ENCODE measurements at regions not wholly inside any gene's neighbourhood (a gene's known extent, or its start where the extent isn't known, plus 50 kb on each side); places are given as distances from the start of the nearest gene placed in this dataset.

GRCh38 chr18:47587587-47587986 is 336.1 kb upstream of the SKOR2 start:
- H3K4me1 ChIP-seq: peaks cover 5% of the 10 kb centered on the region
- no peak overlapping the region for H2AFZ ChIP-seq (replicated peaks)
- Mint-ChIP-seq H3K27me3 (ENCODE audit: insufficient read depth, low read depth) (peaks cover 2% of the 10 kb centered on the region), H3K9me3 (no peaks in the 10 kb centered on the region), H3K27ac (no peak overlapping the region), H3K36me3 (no peaks in the 10 kb centered on the region), H3K4me3 (no peak overlapping the region), H3K4me1 (peaks cover 25% of the 10 kb centered on the region)
- no peaks in the 10 kb centered on the region for H3K79me2 ChIP-seq (ENCODE audit: low read depth)
- no peak overlapping the region for H3K9ac ChIP-seq
- H3K27ac ChIP-seq: no peak overlapping the region
- no peaks in the 10 kb centered on the region for H3K27me3 ChIP-seq
- H3K9me3 ChIP-seq (ENCODE audit: low read depth): no peaks in the 10 kb centered on the region
- H3F3A ChIP-seq (ENCODE audit: low read depth): no peaks in the 10 kb centered on the region
- no peak overlapping the region for H3K4me2 ChIP-seq
- no peak for DNase-seq (ENCODE audit: low spot score)
- H3K4me3 ChIP-seq: no peak overlapping the region
- no peaks in the 10 kb centered on the region for H3K36me3 ChIP-seq
- no peaks in the 10 kb centered on the region for H4K20me1 ChIP-seq (ENCODE audit: low read depth)
- TF ChIP-seq CTCF (IDR thresholded peaks at IDR 0.05) (no peak), EZH2 (IDR thresholded peaks at IDR 0.05) (no peak), EZH2phosphoT487 (IDR thresholded peaks at IDR 0.05) (no peak)

- Mint-ChIP-seq H3K27ac (no peak overlapping the region), H3K27me3 (ENCODE audit: insufficient read depth, low read depth) (peaks cover 2% of the 10 kb centered on the region), H3K36me3 (no peaks in the 10 kb centered on the region), H3K4me1 (peaks cover 33% of the 10 kb centered on the region), H3K4me3 (no peak overlapping the region), H3K9me3 (no peaks in the 10 kb centered on the region)
- no peak overlapping the region for H3K4me3 ChIP-seq
- no peaks in the 10 kb centered on the region for H3F3A ChIP-seq (ENCODE audit: low read depth)
- no peak overlapping the region for H3K9ac ChIP-seq
- TF ChIP-seq EZH2 (IDR thresholded peaks at IDR 0.05): no peak
- H2AFZ ChIP-seq (replicated peaks): no peak overlapping the region
- H3K4me2 ChIP-seq: no peak overlapping the region
- H3K4me1 ChIP-seq: peaks cover 11% of the 10 kb centered on the region
- no peaks in the 10 kb centered on the region for H3K79me2 ChIP-seq (ENCODE audit: low read depth)
- H4K20me1 ChIP-seq (ENCODE audit: low read depth): no peaks in the 10 kb centered on the region
- H3K27ac ChIP-seq: no peak overlapping the region
- H3K36me3 ChIP-seq: no peaks in the 10 kb centered on the region
- no peaks in the 10 kb centered on the region for H3K9me3 ChIP-seq (ENCODE audit: low read depth)
- no peak for DNase-seq (ENCODE audit: low spot score)
- H3K27me3 ChIP-seq: no peaks in the 10 kb centered on the region
Observed at GRCh38 chr18:47586418-47587070, 335.1 kb upstream of the SKOR2 start.

GRCh38 chr18:47585914-47586313 is 334.5 kb upstream of the SKOR2 start:
- Histone ChIP-seq H3K4me3 (no peak overlapping the region), H3K4me2 (no peak overlapping the region), H3F3A (ENCODE audit: low read depth) (no peaks in the 10 kb centered on the region), H3K27ac (no peak overlapping the region), H2AFZ (replicated peaks) (no peak overlapping the region), H3K79me2 (ENCODE audit: low read depth) (no peaks in the 10 kb centered on the region), H3K9ac (no peak overlapping the region), H4K20me1 (ENCODE audit: low read depth) (no peaks in the 10 kb centered on the region), H3K27me3 (no peaks in the 10 kb centered on the region), H3K9me3 (ENCODE audit: low read depth) (no peaks in the 10 kb centered on the region), H3K36me3 (no peaks in the 10 kb centered on the region), H3K4me1 (peaks cover 11% of the 10 kb centered on the region)
- H3K9me3 Mint-ChIP-seq: no peaks in the 10 kb centered on the region
- no peak for DNase-seq (ENCODE audit: low spot score)
- peaks cover 2% of the 10 kb centered on the region for H3K27me3 Mint-ChIP-seq (ENCODE audit: insufficient read depth, low read depth)
- H3K4me3 Mint-ChIP-seq: no peak overlapping the region
- H3K4me1 Mint-ChIP-seq: peaks cover 34% of the 10 kb centered on the region
- H3K27ac Mint-ChIP-seq: no peak overlapping the region
- H3K36me3 Mint-ChIP-seq: no peaks in the 10 kb centered on the region
- no peak for TF ChIP-seq EZH2 (IDR thresholded peaks at IDR 0.05)
- no peak for TF ChIP-seq EZH2phosphoT487 (IDR thresholded peaks at IDR 0.05)
- no peak for TF ChIP-seq CTCF (IDR thresholded peaks at IDR 0.05)

- Histone ChIP-seq H3K9me3 (ENCODE audit: low read depth) (no peaks in the 10 kb centered on the region), H3K27me3 (no peaks in the 10 kb centered on the region), H3K4me2 (no peak overlapping the region), H3K4me1 (peaks cover 11% of the 10 kb centered on the region), H2AFZ (replicated peaks) (no peak overlapping the region), H3K79me2 (ENCODE audit: low read depth) (no peaks in the 10 kb centered on the region), H3K4me3 (no peak overlapping the region), H3K9ac (no peak overlapping the region), H3K36me3 (no peaks in the 10 kb centered on the region), H3F3A (ENCODE audit: low read depth) (no peaks in the 10 kb centered on the region), H3K27ac (no peak overlapping the region), H4K20me1 (ENCODE audit: low read depth) (no peaks in the 10 kb centered on the region)
- Mint-ChIP-seq H3K27me3 (ENCODE audit: insufficient read depth, low read depth) (peaks cover 2% of the 10 kb centered on the region), H3K9me3 (no peaks in the 10 kb centered on the region), H3K4me3 (no peak overlapping the region), H3K36me3 (no peaks in the 10 kb centered on the region), H3K27ac (no peak overlapping the region), H3K4me1 (peaks cover 42% of the 10 kb centered on the region)
- peak; percentile 13 for DNase-seq (ENCODE audit: low spot score)
- no peak for TF ChIP-seq CTCF (IDR thresholded peaks at IDR 0.05)
- TF ChIP-seq EZH2phosphoT487 (IDR thresholded peaks at IDR 0.05): no peak
- no peak for TF ChIP-seq EZH2 (IDR thresholded peaks at IDR 0.05)
Observed at GRCh38 chr18:47585136-47585535, 333.7 kb upstream of the SKOR2 start.
